Heart right ventricle (tissue), 16 donors: ENCODE measurements at regions not wholly inside any gene's neighbourhood (a gene's known extent, or its start where the extent isn't known, plus 50 kb on each side); places are given as distances from the start of the nearest gene placed in this dataset.
"Not testable (repeated sequence)": the region's sequence is repeated elsewhere in the genome, so short reads cannot be mapped to it uniquely, and the experiment has no call there.

Source experiments
- ATAC-seq, 8 donors: fragments of 200-7000 bp; cut with Tn5 transposase; one replicate each; pipeline ENCODE4 v1.9.1; 2020; ENCODE audit warnings: mild to moderate bottlenecking in 8 of 8, moderate library complexity in 8 of 8, moderate number of reproducible peaks in 1 of 8
- DNase-seq, 2 donors: peaks; one replicate each; pipeline ENCODE4 v3.0.0-alpha.2; 2020
- H3K27ac ChIP-seq, 10 donors: fragments of 200-600 bp; sonication (generic) in 2 of 10; one replicate each; pipeline versions ENCODE4 v1.5.0 to v1.8.0; 2020 to 2022; ENCODE audit warnings: mild to moderate bottlenecking in 3 of 10
- H3K27me3 ChIP-seq, 7 donors: fragments of 200-600 bp; one replicate each; pipeline ENCODE4 v1.8.0; 2021 to 2022; ENCODE audit warnings: mild to moderate bottlenecking in 2 of 7
- H3K36me3 ChIP-seq, 9 donors: fragments of 200-600 bp; sonication (generic) in 1 of 9; one replicate each; pipeline versions ENCODE4 v1.5.0 to v1.8.0; 2020 to 2022; ENCODE audit warnings: mild to moderate bottlenecking in 2 of 9
- H3K4me1 ChIP-seq, 9 donors: fragments of 200-600 bp; sonication (generic) in 1 of 9; one replicate each; pipeline versions ENCODE4 v1.5.0 to v1.8.0; 2020 to 2022; ENCODE audit warnings: mild to moderate bottlenecking in 4 of 9
- H3K4me3 ChIP-seq, 10 donors: fragments of 200-600 bp; sonication (generic) in 2 of 10; one replicate each; pipeline versions ENCODE4 v1.5.0 to v1.8.0; 2020 to 2022; ENCODE audit warnings: mild to moderate bottlenecking in 7 of 10, moderate library complexity in 2 of 10
- H3K9me3 ChIP-seq, 11 donors: fragments of 200-600 bp in 10 of 11; sonication (generic) in 2 of 11; one replicate each; pipeline versions ENCODE4 v1.5.0 to v1.8.0; 2013 to 2022; ENCODE audit warnings: mild to moderate bottlenecking in 2 of 11, control low read depth in 1 of 11, moderate library complexity in 1 of 11
- CTCF ChIP-seq, 9 donors: fragments of 200-600 bp; sonication (generic) in 2 of 9; IDR thresholded peaks; one replicate each; pipeline versions ENCODE4 v1.5.0 to v1.8.0; 2021 to 2022; ENCODE audit warnings: antibody characterized with exemption in 9 of 9, mild to moderate bottlenecking in 5 of 9, moderate library complexity in 1 of 9
- WGBS, 2 donors: extraction: QIAGEN DNeasy Blood & Tissue Kit; methylation state at CpG; one replicate each; pipeline ENCODE4 v1.1.7; 2013; ENCODE audit warnings: inconsistent platforms in 1 of 2; 5-methylcytosine and 5-hydroxymethylcytosine counted together
- intact Hi-C, 10 donors: fragments of 100-400 bp; cut with DNase I; formaldehyde crosslinking; loops; one replicate each; pipeline versions ENCODE4 v1.11.1 to v1.14.2; 2022
- donor health status: Arrhythmogenic right ventricular cardiomyopathy.
- donor health status: ischemic (EF 13 %, LVEDD 7.1; RV severe dilation, severe dysfunction).
- donor health status: healthy with polysubstance abuse.
- donor health status: DM: no; HTN: yes; CAD: no.
- donor health status: DM: no; HTN: no; CAD: no.
- donor health status: ischemic (EF 25% LVEDD 6.9; RV normal size, moderate dysfunction).
- donor health status: ischemic (EF 25% LVEDD 5.7; RV mildly dilated, moderate dysfunction).
- donor health status: healthy.
- donor health status: DM: yes; HTN: yes; CAD: no.
- donor health status: Ischemic cardiomyopathy.
- donor health status: ischemic (EF 35%, LVEDD 5.7; RV mildly dilated, moderate dysfunction).
- donor health status: nonischemic (EF 11% LVEDD 7.7; RV severe dilation, severe dysfunction).
- donor health status: DM: yes; HTN: yes; CAD: no.
- donor health status: PGD.
- donor health status: ischemic (EF 29% LVEDD 5.4; RV normal size, mild dysfunction).
- donor health status: nonischemic (EF 23%, LVEDD 6.1; RV moderate dilation, normal function).

GRCh38 chr11:97621282-97621681 is 1231.5 kb downstream of the JRKL start:
- ATAC-seq, result no peak

GRCh38 chr11:97622795-97623194 is 1233.0 kb downstream of the JRKL start:
- intact Hi-C loops, result no loop called here
- H3K27me3 ChIP-seq, result no peaks in the 10 kb centered on the region
- no peak overlapping the region for H3K27ac ChIP-seq
- H3K4me1 ChIP-seq, result no peaks in the 10 kb centered on the region
- no peak for DNase-seq
- H3K9me3 ChIP-seq, result peaks cover 0 to 4% (median 0%) of the 10 kb centered on the region in 11 donors
- H3K36me3 ChIP-seq, result no peaks in the 10 kb centered on the region
- no peak overlapping the region for H3K4me3 ChIP-seq
- WGBS, 2 donors, result 75 to 85% methylated on average over 2 of the region's 2 CpGs
- no peak for ATAC-seq
- no peak for TF ChIP-seq CTCF (IDR thresholded peaks at IDR 0.05)

More at GRCh38 chr11:97621282-97621681, 1231.5 kb downstream of the JRKL start:
- TF ChIP-seq CTCF (IDR thresholded peaks at IDR 0.05), result no peak
- no peak overlapping the region for H3K27ac ChIP-seq
- H3K4me3 ChIP-seq, result no peak overlapping the region
- no peaks in the 10 kb centered on the region for H3K27me3 ChIP-seq
- H3K4me1 ChIP-seq, result no peaks in the 10 kb centered on the region
- no peak for DNase-seq
- intact Hi-C loops, result no loop called here
- H3K36me3 ChIP-seq, result no peaks in the 10 kb centered on the region
- peaks cover 0 to 18% (median 9%) of the 10 kb centered on the region in 11 donors for H3K9me3 ChIP-seq

- H3K4me1 ChIP-seq, H3K36me3 ChIP-seq, intact Hi-C loops, H3K27me3 ChIP-seq, H3K4me3 ChIP-seq, H3K27ac ChIP-seq, DNase-seq, ATAC-seq: not testable (repeated sequence)
- H3K9me3 ChIP-seq, result peaks cover 0 to 25% (median 3%) of the 10 kb centered on the region in 11 donors
- WGBS, 2 donors, result 70 to 73% methylated on average over 4 of the region's 4 CpGs
Measured at GRCh38 chr11:97636741-97637140, 1246.9 kb downstream of the JRKL start.

- peaks cover 0 to 35% (median 8%) of the 10 kb centered on the region in 11 donors for H3K9me3 ChIP-seq
- H3K4me1 ChIP-seq, result no peaks in the 10 kb centered on the region
- DNase-seq (no peak), ATAC-seq (no peak)
- no peaks in the 10 kb centered on the region for H3K27me3 ChIP-seq
- intact Hi-C loops, result loop anchor here in 1 of 10 donors (2.0 kb wide), 1 partner anchor 63 kb away; no protein-coding TSS in a partner anchor
- H3K4me3 ChIP-seq, result no peak overlapping the region
- TF ChIP-seq CTCF (IDR thresholded peaks at IDR 0.05), result no peak
- H3K36me3 ChIP-seq, result no peaks in the 10 kb centered on the region
- H3K27ac ChIP-seq, result no peak overlapping the region
Measured at GRCh38 chr11:97637701-97638100, 1247.9 kb downstream of the JRKL start.

GRCh38 chr11:97638641-97639224 is 1248.9 kb downstream of the JRKL start:
- no peak for ATAC-seq
- intact Hi-C loops, result loop anchor here in 1 of 10 donors (2.0 kb wide), 1 partner anchor 62 kb away; no protein-coding TSS in a partner anchor
- no peak for DNase-seq
- WGBS, 2 donors, result 39 to 63% methylated on average over 1 of the region's 1 CpG
- H3K4me1 ChIP-seq, result no peaks in the 10 kb centered on the region
- peaks cover 0 to 32% (median 8%) of the 10 kb centered on the region in 11 donors for H3K9me3 ChIP-seq
- no peaks in the 10 kb centered on the region for H3K27me3 ChIP-seq
- TF ChIP-seq CTCF (IDR thresholded peaks at IDR 0.05), result no peak
- H3K27ac ChIP-seq, result no peak overlapping the region
- H3K4me3 ChIP-seq, result no peak overlapping the region
- no peaks in the 10 kb centered on the region for H3K36me3 ChIP-seq
